ENCODE measurements at regions not wholly inside any gene's neighbourhood (a gene's known extent, or its start where the extent isn't known, plus 50 kb on each side); places are given as distances from the start of the nearest gene placed in this dataset.

DNA sequence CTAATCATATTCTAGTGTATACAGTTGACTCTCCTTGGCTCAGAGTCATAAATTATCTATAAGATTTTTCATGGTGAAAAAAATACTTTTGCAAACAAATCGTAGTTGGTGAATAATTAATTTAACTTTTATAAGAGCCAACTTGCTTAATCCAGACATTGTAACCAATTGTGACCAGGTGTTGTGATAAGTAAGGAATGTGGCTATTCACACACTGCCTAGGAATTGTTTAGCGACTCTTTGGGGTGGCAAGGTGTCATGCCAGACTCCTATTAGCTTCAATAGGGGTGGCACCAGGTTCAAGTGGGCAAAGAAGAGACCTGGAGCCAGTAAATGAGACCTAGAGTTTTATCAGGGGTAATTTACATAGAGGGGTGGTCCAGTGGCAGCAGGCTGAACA is 344.7 kb upstream of the PKDCC start:
- DNase-seq: no peak

GRCh38 chr2:41705634-41706033 is 342.2 kb upstream of the PKDCC start:
- no peak for DNase-seq

GRCh38 chr2:41706286-41706685 is 341.5 kb upstream of the PKDCC start:
- no peak for DNase-seq

GRCh38 chr2:41707790-41708451 is 339.9 kb upstream of the PKDCC start:
- no peak for DNase-seq

DNA sequence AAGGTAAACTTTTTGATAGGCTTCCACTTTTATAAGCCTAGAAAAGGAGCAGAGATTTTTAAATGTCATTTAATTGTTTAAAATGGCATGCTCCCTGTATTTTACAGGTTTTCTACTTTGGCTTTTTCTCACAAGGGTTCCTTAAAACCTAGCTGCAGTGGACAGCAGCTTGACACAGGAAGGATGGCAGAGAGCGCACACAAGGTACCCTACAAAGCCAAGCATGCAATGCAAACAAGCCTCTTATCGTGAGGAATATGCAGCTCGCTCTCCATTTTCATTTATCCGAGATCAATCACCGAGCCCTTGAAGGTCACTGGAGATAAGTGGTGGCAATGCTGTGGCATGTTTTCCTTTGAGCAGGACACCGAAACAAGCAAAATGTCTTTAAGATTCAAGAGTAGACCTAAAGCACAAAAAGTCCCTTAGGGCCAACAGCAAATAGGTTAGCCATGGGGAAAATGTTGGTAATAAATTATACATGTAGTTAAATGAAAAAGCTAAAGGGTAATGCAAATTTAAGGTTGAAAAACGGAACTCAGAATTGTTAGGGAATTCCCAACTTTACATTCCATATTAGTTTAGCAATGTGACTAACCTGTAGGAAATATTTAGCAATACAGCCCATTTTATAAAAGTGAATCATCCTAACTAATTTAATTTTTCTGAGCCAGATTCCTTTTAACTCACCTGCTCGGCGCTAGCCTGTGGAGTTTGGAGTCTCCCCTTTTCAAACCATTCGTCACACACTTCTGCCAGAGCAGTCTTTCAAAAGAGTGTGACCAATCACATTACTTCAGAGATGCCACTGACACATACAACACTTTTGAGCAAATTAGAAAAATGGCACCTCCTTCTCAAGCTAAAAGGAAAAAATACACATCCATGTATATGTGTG is 337.9 kb upstream of the PKDCC start:
- no peak for DNase-seq

DNA sequence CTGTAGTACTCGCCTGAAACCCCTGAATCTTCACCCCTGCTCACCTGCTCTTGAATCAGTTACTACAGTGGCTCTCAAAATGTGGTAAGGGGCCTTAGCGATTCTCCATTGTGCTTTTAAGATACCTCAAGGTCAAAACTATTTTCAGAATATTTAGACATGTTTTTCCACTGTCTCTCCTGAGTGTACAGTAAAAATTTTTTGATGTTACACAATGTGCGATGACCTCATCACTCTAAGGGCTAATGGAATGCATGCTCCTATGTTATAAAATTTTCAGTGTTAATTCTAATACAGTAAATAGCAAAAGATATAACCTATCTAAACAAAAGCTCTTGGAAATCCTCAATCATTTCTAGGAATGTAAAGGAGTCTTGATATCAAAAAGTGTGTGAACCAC is 336.9 kb upstream of the PKDCC start:
- DNase-seq: no peak

DNA sequence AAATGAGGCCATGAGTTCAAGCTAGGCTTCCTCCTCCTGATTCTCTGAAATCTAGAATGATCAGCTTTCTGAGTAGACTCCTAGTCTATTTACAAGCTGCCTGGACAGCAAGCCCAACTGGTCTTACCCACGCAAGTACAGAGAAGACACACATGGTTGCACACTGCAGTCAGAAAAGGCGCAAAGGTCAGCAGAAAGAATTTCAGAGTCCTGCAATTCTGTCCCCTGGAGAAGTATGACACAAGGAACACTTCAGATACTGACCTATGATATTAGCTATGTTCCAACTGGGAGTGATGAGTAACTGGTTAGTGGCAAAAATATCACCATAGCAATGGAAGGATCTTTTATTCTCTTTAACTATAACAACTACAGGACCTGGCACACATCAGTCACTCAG is 336.1 kb upstream of the PKDCC start:
- no peak for DNase-seq

DNA sequence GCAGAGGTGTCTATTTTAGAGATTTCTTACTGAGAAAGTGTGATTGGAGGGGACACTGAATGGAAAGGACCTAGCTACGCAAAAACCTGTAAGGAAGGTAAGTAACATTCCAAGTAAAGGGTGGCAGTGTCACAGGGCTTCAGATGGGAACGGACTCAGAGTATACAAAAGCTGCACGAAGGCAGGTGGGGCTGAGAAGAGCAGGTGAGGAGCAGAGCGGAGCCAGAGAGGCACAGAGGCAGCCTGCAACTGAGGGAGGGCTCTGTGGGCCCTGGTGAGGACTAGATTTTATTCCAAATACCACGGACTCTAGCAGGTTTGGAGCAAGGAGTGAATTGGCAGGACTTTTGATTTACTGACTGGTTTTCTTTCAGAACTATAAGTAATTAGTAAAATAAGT is 331.3 kb upstream of the PKDCC start:
- DNase-seq: no peak

GRCh38 chr2:41717839-41718238 is 330.0 kb upstream of the PKDCC start:
- no peak for DNase-seq

DNA sequence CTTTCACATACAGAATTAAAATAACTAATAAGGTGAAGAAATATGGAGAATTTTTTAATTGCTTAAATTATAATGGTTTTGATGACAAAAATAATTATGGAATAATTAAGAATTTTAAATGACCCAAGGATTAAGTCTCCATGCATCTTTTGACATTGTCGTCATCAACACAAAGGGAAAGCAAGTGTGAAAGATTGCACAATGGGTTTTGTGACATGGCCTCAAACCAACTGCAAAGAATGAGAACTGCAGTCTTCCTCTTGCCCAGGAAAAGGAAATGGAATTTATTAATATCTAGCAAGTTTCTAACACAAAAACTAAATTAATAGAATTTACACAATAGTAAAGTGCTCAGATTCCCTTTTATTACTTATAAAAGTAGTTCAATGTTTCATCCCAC is 329.1 kb upstream of the PKDCC start:
- no peak for DNase-seq

DNA sequence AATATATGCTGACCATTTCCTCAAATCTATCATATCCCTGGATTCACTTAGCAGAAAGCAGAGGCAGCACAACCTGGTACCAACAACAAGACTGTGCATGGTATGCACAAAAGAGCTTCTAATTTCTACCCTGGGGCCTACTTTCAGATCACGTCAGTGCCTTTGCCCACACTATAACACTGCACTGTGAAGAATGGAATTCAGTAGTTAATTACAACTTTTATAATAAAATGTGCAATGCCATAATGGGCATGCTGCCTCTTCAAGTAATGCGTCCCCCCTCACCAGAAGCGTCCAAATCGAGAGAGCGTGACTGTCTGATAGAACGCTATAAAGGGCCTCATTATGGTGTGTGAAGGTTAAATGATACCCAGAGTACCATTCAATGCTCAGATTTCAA is 328.1 kb upstream of the PKDCC start:
- DNase-seq: no peak

GRCh38 chr2:41720331-41721251 is 327.2 kb upstream of the PKDCC start:
- DNase-seq: no peak

- DNase-seq: no peak
These were observed 325.0 kb upstream of the PKDCC start for GRCh38 chr2:41722668-41723369.

DNA sequence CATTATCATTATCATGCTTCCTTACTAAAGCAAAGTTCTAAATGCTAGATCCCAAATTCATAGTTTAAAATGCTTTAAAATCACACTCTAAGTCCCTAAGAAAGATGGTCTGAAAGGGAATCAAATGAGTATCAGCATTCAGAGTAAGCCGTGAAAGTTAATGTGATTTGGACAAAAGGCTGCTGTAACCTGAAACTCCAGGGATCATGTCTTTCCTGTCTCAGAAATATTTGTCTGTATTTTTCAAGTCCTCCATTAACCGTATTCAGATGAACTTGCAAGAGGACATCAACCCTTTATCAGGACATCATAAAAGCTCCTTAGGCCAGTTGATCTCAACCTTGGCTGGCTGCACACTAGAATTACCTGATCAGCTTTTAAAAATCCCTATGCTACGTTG is 324.3 kb upstream of the PKDCC start:
- no peak for DNase-seq

DNA sequence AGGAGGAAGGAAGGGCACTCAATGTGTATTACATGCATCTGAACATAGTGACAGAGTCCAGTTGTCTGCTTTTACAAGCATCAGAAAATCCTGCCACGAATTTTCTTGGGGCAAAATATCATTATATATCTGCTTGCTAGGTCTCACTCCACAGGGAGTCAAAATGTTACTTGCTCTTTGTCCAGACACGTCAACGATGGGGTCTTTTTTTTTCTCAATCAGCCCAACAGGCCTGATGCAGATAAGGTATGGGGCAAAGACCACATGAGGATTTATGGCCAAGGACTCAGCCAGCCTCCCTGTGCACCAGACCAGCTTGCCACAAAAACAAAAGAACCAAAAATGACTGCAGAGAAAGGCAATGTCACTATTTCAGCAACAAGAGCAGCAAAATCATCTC is 323.4 kb upstream of the PKDCC start:
- DNase-seq: no peak

DNA sequence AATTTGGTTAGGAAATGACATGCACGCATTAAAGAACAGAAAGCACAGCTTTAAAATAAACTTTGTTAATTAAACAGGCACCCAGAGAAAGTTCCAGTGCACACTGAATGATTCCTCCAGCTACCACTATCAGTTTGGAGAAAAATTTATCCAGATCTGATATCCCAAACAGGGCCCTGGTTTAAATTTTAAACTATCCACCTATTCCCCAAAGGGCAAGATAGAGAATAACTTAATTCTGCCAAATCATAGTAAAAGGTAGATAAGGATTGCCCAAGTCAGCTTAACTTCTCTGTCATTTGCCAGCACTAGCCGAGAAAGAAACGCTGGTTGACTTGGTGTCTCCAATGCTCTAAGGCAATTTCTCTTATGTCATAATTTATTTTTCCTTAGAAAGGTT is 321.9 kb upstream of the PKDCC start:
- DNase-seq: no peak

- no peak for DNase-seq
These were observed 321.5 kb upstream of the PKDCC start for GRCh38 chr2:41726364-41726763.

DNA sequence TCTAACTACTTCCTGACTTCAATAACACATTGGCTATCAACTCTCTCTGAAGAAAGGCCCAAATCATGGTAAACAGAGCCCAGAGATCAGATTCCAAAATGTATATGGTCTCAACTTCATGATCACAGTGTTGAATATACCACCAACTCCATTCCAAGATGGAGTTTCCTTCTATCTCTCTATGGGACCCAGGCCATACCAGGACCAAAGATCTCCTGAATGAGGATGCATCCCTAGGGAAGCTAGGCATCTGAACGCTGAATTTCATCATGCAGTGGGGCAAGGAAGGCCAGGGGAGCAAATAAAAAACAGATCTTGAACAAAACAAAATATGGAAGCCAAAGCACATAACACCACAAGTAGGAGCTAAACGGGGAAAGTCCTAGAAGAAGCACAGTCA is 320.7 kb upstream of the PKDCC start:
- no peak for DNase-seq

GRCh38 chr2:41727711-41728110 is 320.1 kb upstream of the PKDCC start:
- no peak for DNase-seq

- no peak for DNase-seq
These were observed 319.0 kb upstream of the PKDCC start for GRCh38 chr2:41728788-41729338.

GRCh38 chr2:41729800-41730364 is 317.9 kb upstream of the PKDCC start:
- DNase-seq: no peak

GRCh38 chr2:41735006-41735405 is 312.8 kb upstream of the PKDCC start:
- DNase-seq: no peak
